ENCODE measurements at regions not wholly inside any gene's neighbourhood (a gene's known extent, or its start where the extent isn't known, plus 50 kb on each side); places are given as distances from the start of the nearest gene placed in this dataset.

GRCh38 chr6:138622967-138623366 is 123.7 kb upstream of the NHSL1 start:
- peaks cover 0 to 3% of the 10 kb centered on the region in 2 experiments; a peak in 1 of 4 replicates for H3K79me2 ChIP-seq (ENCODE audit: control insufficient read depth in 1 of 2, insufficient read depth in 2 of 2, low read length in 2 of 2)
- no peak overlapping the region for H3K14ac ChIP-seq (ENCODE audit: insufficient read length)
- H2BK20ac ChIP-seq (ENCODE audit: low read length): no peak overlapping the region
- 89% methylated on average over 5 of the region's 5 CpGs; no CpG with 5 or more reads in 1 of the 2 experiments for WGBS, 2 experiments (ENCODE audit: extremely low coverage in 1 of 2, insufficient coverage in 1 of 2, insufficient read length in 1 of 2, insufficient replicate concordance in 2 of 2, low coverage in 1 of 2, low lambda C conversion rate in 2 of 2, missing lambda C conversion rate in 1 of 2)
- H3K23ac ChIP-seq (ENCODE audit: insufficient read length): no peak overlapping the region
- H2BK120ac ChIP-seq (replicated peaks; ENCODE audit: low read depth, low read length): no peak overlapping the region
- H2AK5ac ChIP-seq (ENCODE audit: low read depth, low read length): no peak overlapping the region
- H2BK15ac ChIP-seq (ENCODE audit: low read length): no peak overlapping the region
- no peak overlapping the region for H4K91ac ChIP-seq (replicated peaks; ENCODE audit: insufficient read length, low read length)
- FAIRE-seq (no peak), DNase-seq (ENCODE audit: low read depth in 1 of 2, low spot score in 2 of 2) (no peak)
- H2BK12ac ChIP-seq (ENCODE audit: low read depth, low read length): no peak overlapping the region
- H3K4ac ChIP-seq (replicated peaks; ENCODE audit: insufficient read length, low read depth, low read length): no peak overlapping the region
- no peaks in the 10 kb centered on the region for H4K20me1 ChIP-seq (replicated peaks in 1 of 2; ENCODE audit: control insufficient read depth in 1 of 2, insufficient read depth in 2 of 2, low read length in 2 of 2)
- no peak overlapping the region for H4K5ac ChIP-seq (ENCODE audit: insufficient read length, low read depth, low read length)
- no peak overlapping the region; a peak in 1 of 7 replicates for H3K9ac ChIP-seq (replicated peaks in 1 of 4; ENCODE audit: extremely low read depth in 1 of 4, low read depth in 3 of 4, low read length in 3 of 4)
- no peaks in the 10 kb centered on the region for H3K23me2 ChIP-seq (ENCODE audit: low read depth, low read length)
- POLR2A ChIA-PET (ENCODE audit: partially characterized antibody): no interaction called here
- no peaks in the 10 kb centered on the region for H3K9me3 ChIP-seq (ENCODE audit: insufficient read depth in 2 of 2, low read depth in 1 of 2, low read length in 1 of 2)
- CTCF ChIA-PET (ENCODE audit: partially characterized antibody): interaction anchor here (1.0 kb wide), 1 partner anchor 42 kb away, joined by 3 read pairs; no protein-coding TSS in a partner anchor
- H3K56ac ChIP-seq (replicated peaks; ENCODE audit: insufficient read length, low read depth, low read length): no peak overlapping the region
- H3K79me1 ChIP-seq (ENCODE audit: low read depth, low read length): no peaks in the 10 kb centered on the region
- H3K27ac ChIP-seq (ENCODE audit: low read depth, low read length): no peak overlapping the region
- H4K8ac ChIP-seq (ENCODE audit: extremely low read depth, insufficient read depth, low read length): no peak overlapping the region
- no peaks in the 10 kb centered on the region for H3K4me1 ChIP-seq (replicated peaks in 1 of 4; ENCODE audit: control insufficient read depth in 3 of 4, insufficient read depth in 4 of 4, low read length in 3 of 4)
- peak overlapping the region; percentile 1; the same call in 1 of the 2 replicates for H2BK5ac ChIP-seq (ENCODE audit: low read depth, low read length)
- no peak overlapping the region for H2AFZ ChIP-seq (ENCODE audit: low read length)
- H3K27me3 ChIP-seq (replicated peaks in 1 of 4; ENCODE audit: control insufficient read depth in 3 of 4, extremely low read depth in 1 of 4, insufficient read depth in 3 of 4, low read length in 3 of 4): no peaks in the 10 kb centered on the region
- H3K36me3 ChIP-seq (ENCODE audit: control insufficient read depth in 2 of 4, insufficient read depth in 4 of 4, low read length in 3 of 4): no peaks in the 10 kb centered on the region
- no peak overlapping the region for H3K18ac ChIP-seq (ENCODE audit: extremely low read depth, low read length)
- no peak overlapping the region for H3K4me3 ChIP-seq (ENCODE audit: extremely low read depth in 1 of 4, insufficient read depth in 2 of 4, low read depth in 3 of 4, low read length in 4 of 4)
- no peak overlapping the region for H3K4me2 ChIP-seq (ENCODE audit: insufficient read depth in 1 of 2, low read depth in 2 of 2, low read length in 2 of 2)
- no peak for TF ChIP-seq JUN (IDR thresholded peaks at IDR 0.05; ENCODE audit: low read depth, low read length)
- TF ChIP-seq TEAD4 (IDR thresholded peaks at IDR 0.05; ENCODE audit: low read depth, low read length): no peak
- no peak for TF ChIP-seq ASH2L (IDR thresholded peaks at IDR 0.05; ENCODE audit: low read length)
- TF ChIP-seq CBX5 (IDR thresholded peaks at IDR 0.05; ENCODE audit: low read depth, low read length): no peak
- TF ChIP-seq RFX5 (IDR thresholded peaks at IDR 0.05; ENCODE audit: borderline replicate concordance, low read depth, low read length): no peak
- TF ChIP-seq SUZ12 (IDR thresholded peaks at IDR 0.05; ENCODE audit: low read length): no peak
- no peak for TF ChIP-seq POLR2AphosphoS5 (IDR thresholded peaks at IDR 0.05; ENCODE audit: low read depth, low read length)
- no peak for TF ChIP-seq NANOG (IDR thresholded peaks at IDR 0.05; ENCODE audit: insufficient read depth, low read depth, low read length, poor library complexity, severe bottlenecking)
- TF ChIP-seq RAD21 (IDR thresholded peaks at IDR 0.05 in 1 of 2, conservative IDR thresholded peaks at IDR 0.05 in 1 of 2; ENCODE audit: low read depth in 2 of 2, low read length in 2 of 2): no peak
- TF ChIP-seq GABPA (IDR thresholded peaks at IDR 0.05; ENCODE audit: borderline replicate concordance, insufficient read depth, low read length): no peak
- TF ChIP-seq BACH1 (IDR thresholded peaks at IDR 0.05; ENCODE audit: low read length): no peak
- TF ChIP-seq SP2 (IDR thresholded peaks at IDR 0.05; ENCODE audit: low read length): no peak
- no peak for TF ChIP-seq SAP30 (IDR thresholded peaks at IDR 0.05; ENCODE audit: insufficient read depth, insufficient replicate concordance, low read length)
- TF ChIP-seq KDM5A (IDR thresholded peaks at IDR 0.05; ENCODE audit: low read length): no peak
